GM12864 (cell line): ENCODE measurements at regions not wholly inside any gene's neighbourhood (a gene's known extent, or its start where the extent isn't known, plus 50 kb on each side); places are given as distances from the start of the nearest gene placed in this dataset.

Experiments
- DNase-seq: peaks from one replicate; pipeline ENCODE4 v3.0.0-alpha.2; 2011; ENCODE audit warnings: low read depth
- H3K4me3 ChIP-seq: 2 replicates; pipeline ENCODE4 v1.5.1; 2011; ENCODE audit warnings: mild to moderate bottlenecking, low read depth, low read length, control low read depth
- CTCF ChIP-seq: IDR thresholded peaks from 2 replicates; pipeline ENCODE4 v1.5.1; 2011; ENCODE audit warnings: low read depth, mild to moderate bottlenecking, moderate library complexity, low read length, control low read depth, inconsistent platforms; ENCODE audit errors: missing control alignments

- H3K4me3 ChIP-seq: no peak overlapping the region
- no peak for DNase-seq
- no peak for TF ChIP-seq CTCF
Measured at GRCh38 chr2:194270648-194271047, 1386.4 kb upstream of the SLC39A10 start.

- no peak for TF ChIP-seq CTCF
- H3K4me3 ChIP-seq: no peak overlapping the region
- no peak for DNase-seq
Measured at GRCh38 chr2:194264586-194264985, 1392.4 kb upstream of the SLC39A10 start.

- no peak for DNase-seq
- no peak overlapping the region for H3K4me3 ChIP-seq
- no peak for TF ChIP-seq CTCF
Measured at GRCh38 chr2:194260185-194260584, 1396.8 kb upstream of the SLC39A10 start.

GRCh38 chr2:194257095-194257494 is 1399.9 kb upstream of the SLC39A10 start:
- no peak for DNase-seq
- no peak for TF ChIP-seq CTCF
- no peak overlapping the region for H3K4me3 ChIP-seq

- H3K4me3 ChIP-seq: no peak overlapping the region
- no peak for TF ChIP-seq CTCF
- DNase-seq: no peak
Measured at GRCh38 chr2:194253528-194254259, 1403.3 kb upstream of the SLC39A10 start.

- TF ChIP-seq CTCF: no peak
- no peak for DNase-seq
- no peak overlapping the region for H3K4me3 ChIP-seq
Measured at GRCh38 chr2:194252127-194252526, 1404.9 kb upstream of the SLC39A10 start.

GRCh38 chr2:194232600-194232999 is 1424.4 kb upstream of the SLC39A10 start:
- no peak for DNase-seq
- H3K4me3 ChIP-seq: no peak overlapping the region
- no peak for TF ChIP-seq CTCF
